HG03354 (cell line): ENCODE measurements at regions not wholly inside any gene's neighbourhood (a gene's known extent, or its start where the extent isn't known, plus 50 kb on each side); places are given as distances from the start of the nearest gene placed in this dataset.
"Not testable (repeated sequence)": the region's sequence is repeated elsewhere in the genome, so short reads cannot be mapped to it uniquely, and the experiment has no call there.

Experiments used
- ATAC-seq: cut with Tn5 transposase; IDR thresholded peaks from one replicate; pipeline ENCODE4 v1.9.1; 2021; ENCODE audit warnings: mild to moderate bottlenecking; ENCODE audit not compliant: unreplicated experiment, poor library complexity, severe bottlenecking

DNA sequence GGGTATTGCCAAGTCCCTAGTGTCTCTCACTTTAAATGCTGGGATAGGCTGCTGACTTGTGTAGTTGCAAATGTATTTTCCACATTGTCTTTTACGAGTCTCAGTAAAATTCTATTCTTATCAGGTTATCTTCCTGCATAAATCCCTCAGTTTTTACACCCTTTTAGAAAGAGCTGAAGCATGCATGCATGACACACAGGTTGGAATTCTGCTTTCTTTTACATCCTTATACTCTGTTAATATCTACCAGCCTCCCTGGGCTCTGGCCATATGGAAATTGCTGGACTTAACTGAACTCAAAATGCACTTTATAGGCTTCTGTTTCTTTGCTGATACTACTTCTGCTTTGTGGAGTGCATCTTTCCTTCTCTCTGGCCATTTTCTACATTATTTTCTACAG, 477.4 kb downstream of the FRK start:
- ATAC-seq = no peak

DNA sequence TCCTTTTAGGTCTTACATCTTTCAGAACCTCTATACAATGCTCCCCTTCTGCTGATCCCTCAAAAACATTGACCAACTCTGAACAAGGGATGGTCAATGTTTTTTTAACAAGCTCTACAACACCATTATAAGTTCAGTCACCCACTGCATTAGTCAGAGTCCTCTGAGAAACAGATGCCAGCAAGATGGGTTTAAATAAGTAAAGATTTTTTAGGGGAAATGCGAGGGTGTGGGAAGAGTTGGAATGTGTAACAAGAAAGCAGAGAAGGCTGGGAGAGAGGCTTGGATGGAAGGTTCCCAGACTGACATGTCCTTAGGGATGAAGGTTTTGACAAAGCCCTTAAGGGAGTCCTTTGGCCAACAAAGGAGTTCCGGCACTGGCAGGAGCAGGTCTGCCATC, 478.3 kb downstream of the FRK start:
- no peak for ATAC-seq

DNA sequence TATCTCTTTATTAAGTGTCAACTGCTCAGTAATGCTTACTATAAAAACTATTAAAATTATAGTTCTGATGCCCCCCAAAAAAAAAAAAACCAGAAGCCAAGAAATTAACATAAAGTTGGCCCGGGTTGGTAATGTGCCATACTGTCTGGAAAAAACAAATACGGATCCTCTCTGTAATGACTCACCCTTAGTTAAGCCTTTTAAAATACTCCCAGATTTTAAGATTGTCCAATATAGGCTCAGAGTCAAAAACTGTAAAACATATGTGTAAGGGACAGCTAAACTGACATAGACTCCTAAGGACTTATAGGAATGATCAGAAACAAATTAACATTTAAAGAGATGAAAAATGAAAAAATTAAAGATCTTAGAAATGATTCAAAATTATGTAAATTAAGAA, 481.1 kb downstream of the FRK start:
- ATAC-seq = not testable (repeated sequence)

DNA sequence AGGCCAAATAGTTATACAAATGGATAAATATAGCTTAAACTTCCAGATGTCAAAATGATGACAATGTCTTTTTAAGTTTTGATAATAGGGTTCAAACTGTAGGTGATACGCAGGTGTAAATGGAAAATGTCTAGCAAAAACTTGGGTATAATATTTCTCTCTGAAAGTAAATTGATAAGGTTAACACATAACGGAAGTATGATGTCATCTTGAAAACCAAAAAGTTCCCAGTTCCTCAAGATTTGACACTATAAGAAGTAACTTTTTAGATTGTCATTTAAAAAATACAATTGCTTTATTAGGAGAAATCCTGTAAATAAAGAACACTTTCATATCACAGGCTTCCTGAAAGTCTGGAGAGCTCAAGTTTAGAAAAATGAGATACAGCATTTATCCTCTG, 483.4 kb downstream of the FRK start:
- ATAC-seq = no peak

DNA sequence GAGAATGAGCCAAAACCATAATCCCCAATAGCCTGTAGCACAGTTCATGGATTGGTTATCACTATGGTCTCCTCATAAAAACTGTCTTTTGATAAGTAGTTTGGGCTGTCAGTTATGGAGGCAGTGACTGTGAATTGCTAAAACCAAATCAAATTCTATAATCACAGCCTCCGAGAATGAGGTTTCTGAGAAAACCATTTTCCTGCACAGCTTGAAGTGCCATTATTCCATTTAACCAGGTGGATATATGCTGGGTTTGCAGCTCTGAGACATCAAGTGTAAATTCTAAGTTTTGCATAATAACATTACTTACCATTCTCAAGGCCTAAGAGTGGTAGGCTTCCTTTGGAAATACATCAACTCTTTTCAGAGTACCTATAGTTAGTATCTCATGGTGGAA, 485.4 kb downstream of the FRK start:
- no peak for ATAC-seq

DNA sequence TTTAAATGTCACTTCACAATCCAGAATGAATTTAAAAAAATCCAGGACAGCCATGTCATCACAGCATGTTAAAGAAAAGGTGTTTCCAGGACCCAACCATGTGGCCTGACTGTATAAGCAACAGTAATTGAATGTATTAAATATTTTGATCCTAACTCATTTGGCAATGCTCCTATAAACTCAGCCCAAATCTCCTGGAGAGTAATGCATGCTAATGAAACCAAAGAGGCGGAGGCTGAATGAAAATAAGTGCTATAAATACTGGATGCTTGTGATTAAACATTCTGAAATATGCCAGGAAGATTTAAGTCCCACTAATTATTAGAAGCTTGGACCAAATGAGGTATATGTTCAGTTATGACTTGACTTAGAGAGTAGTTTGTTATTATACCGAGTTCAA, 486.8 kb downstream of the FRK start:
- ATAC-seq = no peak

DNA sequence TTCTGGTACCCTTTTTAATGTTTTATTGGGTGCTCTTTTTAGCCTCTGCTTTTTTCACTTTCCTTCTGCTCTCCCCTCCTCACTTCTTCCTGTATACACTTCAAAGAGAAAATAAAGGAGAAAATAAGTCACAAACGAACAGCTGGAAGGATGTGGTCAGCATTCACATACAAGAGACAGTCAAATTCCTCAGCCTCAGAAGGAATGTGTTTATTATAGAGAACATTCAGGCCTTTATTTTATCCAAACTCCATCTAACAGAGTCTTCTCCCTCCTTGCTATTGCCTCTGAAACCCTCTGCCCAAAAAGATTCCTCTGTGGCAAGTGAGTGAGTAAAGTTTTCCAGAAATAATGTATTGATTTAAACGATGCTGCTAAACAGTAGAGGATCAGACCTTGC, 490.4 kb downstream of the FRK start:
- ATAC-seq = no peak

DNA sequence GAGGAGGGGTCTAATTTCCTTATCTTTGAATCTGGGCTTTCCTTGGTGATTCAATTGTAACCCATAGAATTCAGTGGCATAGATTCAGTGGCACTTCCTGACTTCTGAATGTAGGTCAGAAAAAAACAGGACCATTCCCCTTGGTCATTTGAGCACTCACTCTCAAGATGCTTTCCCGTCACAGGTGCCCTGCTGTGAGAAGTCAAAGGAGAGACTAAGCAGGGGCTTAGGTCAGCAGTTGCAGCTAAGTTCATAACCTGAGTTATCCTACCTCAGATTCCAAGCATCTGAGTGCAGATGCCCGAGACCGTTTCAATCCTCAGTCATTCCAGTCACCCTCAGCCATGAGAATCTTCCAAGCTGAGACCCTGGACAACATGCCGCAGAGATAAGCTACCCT, 506.6 kb downstream of the FRK start:
- ATAC-seq = no peak

DNA sequence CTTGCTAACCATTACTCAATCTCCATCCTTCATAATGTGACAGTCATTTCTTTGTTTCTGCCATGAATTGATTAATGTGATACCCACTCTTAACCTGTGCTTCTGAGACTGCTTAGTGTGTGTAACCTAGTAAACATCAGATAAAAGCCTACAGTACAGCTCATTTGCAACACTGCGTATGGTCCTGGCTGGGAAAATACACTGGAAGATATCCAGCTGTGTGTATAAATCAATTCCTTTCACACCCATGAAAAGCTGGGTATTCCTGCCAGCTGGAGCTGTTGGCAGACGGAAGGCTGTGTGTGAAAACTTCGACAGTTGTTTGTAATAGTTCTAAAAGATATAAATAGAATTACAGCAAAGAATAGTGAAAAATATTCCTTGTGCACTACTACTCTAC, 509.2 kb downstream of the FRK start:
- no peak for ATAC-seq

DNA sequence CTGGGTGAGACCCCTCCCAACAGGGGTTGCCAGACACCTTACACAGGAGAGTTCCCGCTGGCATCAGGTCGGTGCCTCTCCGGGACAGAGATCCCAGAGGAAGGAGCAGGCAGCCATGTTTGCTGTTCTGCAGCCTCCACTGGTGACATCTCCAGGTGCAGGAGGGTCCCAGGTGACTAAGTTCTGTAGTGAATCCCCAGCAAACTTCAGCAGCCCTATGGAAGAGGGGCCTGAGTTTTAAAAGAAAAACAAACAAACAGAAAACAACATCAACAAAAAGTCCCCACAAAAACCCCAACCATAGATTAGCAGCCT, 515.1 kb downstream of the FRK start:
- ATAC-seq = no peak

DNA sequence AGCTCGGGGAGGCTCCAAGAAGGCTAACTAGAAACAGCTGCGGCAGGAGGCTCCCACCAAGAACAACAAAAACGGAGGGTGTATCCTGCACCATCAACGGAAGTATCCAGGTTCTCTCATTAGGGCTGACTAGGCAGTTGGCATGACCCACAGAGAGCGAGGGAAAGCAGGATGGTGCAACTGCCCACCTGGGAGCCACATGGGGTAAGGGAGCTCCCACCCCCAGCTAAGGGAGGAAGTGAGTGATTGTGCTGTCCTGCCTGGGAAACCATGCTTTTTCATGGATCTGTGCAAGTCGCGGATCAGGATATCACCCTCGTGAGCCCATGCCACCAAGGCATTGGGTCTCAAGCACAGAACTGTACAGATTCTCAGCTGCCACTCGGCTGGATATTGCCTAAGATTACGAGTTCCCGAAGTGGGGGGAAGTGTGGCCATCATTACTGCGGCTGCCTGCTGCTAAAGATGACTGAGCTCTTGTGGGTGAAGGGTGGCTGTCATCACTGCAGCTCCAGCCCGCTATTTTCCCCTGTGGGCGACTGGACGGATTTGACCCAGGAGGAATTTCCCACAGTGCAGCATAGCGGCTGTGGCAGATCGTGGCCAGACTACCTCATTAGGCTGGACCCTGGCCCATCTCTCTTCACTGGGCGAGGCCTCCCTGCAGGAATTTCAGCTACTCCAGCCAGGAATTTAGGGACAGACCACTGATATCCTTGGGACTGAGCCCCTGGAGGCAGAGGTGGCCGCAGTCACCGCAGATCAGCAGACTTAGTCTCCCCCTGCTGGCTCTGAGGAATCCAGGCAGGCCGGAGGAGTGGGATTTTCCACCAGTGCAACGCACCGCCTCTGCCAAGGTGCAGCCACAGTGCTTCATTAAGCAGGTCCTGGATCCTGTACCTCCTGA, 515.7 kb downstream of the FRK start:
- ATAC-seq = no peak

DNA sequence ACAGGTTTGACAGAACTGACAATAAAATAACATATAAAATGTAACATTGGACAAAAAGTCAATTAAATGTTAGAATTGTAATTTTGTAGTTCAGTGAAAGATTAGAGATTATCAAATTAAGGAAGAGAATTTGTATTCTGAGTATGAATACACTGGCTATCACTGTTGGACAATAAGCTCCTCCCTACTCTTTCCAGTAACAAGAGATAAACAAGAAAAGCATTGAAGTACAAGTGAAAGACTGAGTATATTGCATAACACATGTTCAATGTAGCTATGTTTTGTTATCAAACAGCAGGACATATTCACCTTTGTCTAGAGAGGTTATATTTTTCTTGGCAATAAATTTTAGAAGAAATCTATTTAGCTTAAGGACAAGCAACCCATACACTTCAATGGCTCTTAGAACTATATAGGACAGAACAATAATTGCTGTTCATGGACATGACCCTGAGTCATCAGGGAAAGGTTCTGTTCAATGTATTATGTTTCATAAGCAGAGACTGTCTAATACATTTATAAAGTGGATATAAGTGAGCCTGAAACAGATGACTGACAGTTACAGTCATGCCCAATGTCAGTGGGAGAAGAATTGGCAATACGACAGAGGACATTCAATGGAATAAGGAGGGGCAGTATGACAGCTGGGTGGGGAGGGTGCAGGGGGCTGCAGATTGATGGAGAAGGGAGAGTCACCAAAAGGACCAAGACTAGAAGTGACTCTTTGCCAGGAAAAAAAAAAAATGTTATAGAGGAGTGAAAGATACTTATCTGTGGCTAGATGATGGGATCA, 520.4 kb downstream of the FRK start:
- no peak for ATAC-seq

DNA sequence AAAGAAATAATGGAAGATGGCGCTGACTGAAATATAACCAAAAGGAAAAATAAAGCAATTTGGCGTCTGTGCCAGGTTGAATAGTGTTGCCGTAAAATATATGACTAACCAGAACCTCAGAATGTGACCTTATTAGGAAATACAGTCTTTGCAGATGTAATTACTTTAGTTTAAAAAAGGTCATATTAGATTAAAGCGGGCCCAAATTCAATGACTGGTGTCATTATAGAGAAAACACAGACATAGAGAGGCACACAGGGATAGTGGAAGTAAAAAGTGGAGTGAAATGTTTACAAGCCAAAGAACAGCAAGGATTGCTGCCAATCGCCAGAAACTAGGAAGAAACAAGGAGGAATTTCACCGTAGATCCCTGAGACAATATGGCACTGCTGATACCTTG, 521.2 kb downstream of the FRK start:
- ATAC-seq = no peak

DNA sequence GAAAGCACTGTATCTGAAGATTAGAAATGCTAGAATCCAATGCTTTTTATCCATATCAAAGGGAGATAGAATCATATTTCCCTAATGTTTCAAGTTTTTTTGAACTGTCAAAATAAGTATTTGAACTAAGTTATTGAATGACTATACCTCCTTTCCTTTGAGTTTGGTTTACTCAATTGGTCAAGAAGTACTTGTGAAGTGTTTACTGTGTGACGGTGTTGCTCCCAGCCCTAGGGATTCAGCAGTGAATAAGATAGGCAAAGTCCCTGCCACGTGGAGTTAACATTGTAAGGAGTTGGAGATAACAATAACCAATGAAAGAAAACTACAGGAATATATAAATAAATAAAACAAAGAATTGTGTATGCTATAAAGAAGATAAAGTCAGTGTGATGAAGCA, 535.9 kb downstream of the FRK start:
- no peak for ATAC-seq

DNA sequence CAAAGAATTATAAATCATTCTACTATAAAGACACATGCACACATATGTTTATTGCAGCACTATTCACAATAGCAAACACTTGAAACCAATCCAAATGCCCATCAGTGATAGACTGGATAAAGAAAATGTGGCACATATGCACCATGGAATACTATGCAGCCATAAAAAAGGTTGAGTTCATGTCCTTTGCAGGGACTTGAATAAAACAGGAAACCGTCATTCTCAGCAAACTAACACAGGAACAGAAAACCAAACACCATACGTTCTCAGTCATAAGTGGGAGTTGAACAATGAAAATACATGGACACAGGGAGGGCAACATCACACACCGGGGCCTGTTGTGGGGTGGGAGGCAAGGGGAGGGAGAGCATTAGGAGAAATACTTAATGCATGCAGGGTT, 538.9 kb downstream of the FRK start:
- not testable (repeated sequence) for ATAC-seq

DNA sequence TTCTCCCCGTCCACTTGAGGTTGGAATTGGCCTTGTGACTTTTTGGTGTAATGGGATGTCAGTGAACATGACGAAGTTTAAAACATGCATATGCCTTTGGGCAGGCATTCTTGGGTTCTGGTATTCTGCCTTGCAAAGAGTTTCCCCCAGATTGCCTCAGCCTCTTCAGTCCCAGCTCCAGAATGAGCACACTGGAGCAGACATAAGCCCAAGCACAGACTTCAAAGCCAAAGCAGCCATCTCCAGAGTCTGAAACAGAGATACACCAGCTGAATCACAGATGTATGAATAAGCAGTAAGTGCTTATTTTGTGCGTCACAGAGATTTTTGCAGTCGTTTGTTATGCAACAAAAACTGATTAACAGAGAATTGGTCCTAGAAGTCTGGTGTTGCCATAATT, 546.0 kb downstream of the FRK start:
- no peak for ATAC-seq

DNA sequence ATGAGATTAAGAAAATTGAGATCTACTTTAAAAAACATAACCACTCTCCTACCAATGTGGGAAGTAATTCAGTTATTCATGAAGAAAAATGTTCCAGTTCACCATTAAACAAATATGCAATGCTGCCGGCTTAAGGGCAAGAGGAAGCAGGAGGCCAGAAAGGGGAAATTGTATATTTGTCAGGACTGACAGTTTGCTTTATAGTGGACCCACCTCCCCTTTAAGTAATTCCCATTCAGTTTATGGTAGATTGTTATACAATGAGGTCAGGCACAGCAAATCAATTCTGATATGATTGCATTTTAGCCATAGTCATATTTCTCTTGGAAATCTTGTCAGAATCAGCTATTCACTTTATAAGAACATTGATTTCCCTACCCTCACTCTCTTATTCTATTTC, 547.8 kb downstream of the FRK start:
- ATAC-seq = no peak

DNA sequence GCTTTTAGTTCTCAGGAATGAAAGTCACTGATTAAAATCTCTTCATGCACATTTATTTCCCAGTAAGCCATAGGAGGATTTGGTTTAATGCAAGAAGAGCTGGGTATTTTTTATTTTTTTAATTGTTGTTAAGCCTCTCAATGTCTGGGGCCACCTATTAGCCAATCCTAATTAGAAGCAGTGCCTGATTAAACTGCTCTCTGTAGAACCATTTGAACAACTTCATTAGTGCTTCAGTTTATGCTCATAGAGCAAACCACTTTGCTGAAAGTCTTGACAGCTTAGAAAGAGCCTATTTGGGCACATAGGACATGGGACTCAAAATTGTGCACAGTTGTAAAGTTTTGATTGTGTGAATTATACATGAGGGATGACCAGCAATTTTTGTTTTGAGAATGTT, 548.9 kb downstream of the FRK start:
- ATAC-seq = no peak

DNA sequence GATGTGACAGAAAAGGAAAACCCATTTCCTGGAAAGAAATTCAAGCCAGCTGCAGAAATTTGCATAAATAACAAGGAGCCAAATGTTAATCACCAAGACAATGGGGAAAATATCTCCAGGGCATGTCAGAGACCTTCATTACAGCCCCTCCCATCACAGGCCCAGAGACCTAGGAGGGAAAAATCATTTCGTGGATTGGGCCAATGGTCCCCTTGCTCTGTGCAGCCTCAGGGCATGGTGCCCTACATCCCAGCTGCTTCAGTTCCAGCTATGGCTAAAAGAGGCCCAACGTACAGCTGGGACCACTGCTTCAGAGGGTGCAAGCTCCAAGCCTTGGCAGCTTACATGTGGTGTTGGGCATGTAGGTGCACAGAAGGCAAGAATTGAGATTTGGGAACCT, 558.3 kb downstream of the FRK start:
- not testable (repeated sequence) for ATAC-seq

DNA sequence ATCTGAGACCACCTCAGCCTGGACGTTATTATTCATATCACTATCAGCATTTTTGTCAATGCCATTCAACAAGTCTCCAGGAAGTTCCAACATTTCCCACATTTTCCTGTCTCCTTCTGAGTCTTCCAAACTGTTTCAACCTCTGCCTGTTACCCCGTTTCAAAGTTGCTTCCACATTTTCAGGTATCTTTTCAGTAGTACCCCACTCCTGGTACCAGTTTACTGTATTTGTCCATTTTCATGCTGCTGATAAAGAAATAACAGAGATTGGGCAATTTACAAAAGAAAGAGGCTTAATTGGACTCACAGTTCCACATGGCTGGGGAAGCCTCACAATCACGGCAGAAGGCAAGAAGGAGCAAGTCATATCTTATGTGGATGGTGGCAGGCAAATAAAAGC, 565.5 kb downstream of the FRK start:
- ATAC-seq = no peak

DNA sequence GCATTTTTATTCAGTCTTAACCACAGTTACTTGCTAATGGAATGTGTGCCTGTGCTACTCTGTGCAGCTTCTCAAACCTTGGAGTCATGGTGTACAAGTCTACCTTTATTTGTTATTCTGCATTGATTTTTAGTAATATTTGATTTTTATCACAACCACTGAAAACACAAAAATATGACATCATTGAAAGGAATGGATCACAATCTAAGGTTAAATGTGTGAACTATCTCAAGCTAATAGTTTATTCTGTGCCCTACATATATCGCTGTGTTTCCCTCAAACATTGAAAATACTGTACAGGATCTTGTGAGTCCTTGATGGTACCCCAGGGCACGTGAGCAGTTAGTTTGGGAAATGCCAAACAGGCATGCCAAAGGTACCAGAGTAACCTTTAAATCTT, 573.4 kb downstream of the FRK start:
- ATAC-seq = no peak
